HG02571 (cell line): ENCODE measurements at regions not wholly inside any gene's neighbourhood (a gene's known extent, or its start where the extent isn't known, plus 50 kb on each side); places are given as distances from the start of the nearest gene placed in this dataset.

Source experiments
- ATAC-seq: cut with Tn5 transposase; IDR thresholded peaks from one replicate; pipeline ENCODE4 v1.9.1; 2021; ENCODE audit warnings: mild to moderate bottlenecking, moderate library complexity; ENCODE audit not compliant: unreplicated experiment

GRCh38 chr10:8369666-8370065 is 315.2 kb downstream of the GATA3 start:
- ATAC-seq, result no peak

GRCh38 chr10:8374334-8374733 is 319.8 kb downstream of the GATA3 start:
- no peak for ATAC-seq

GRCh38 chr10:8375137-8375536 is 320.6 kb downstream of the GATA3 start:
- no peak for ATAC-seq

- no peak for ATAC-seq
These were observed 323.9 kb downstream of the GATA3 start for GRCh38 chr10:8378198-8378983.

GRCh38 chr10:8379906-8380832 is 325.7 kb downstream of the GATA3 start:
- ATAC-seq, result no peak

- no peak for ATAC-seq
These were observed 326.5 kb downstream of the GATA3 start for GRCh38 chr10:8380833-8381496.

GRCh38 chr10:8386781-8387180 is 332.3 kb downstream of the GATA3 start:
- ATAC-seq, result no peak

GRCh38 chr10:8389630-8390029 is 335.1 kb downstream of the GATA3 start:
- ATAC-seq, result no peak

GRCh38 chr10:8392216-8392615 is 337.7 kb downstream of the GATA3 start:
- no peak for ATAC-seq

- no peak for ATAC-seq
These were observed 339.0 kb downstream of the GATA3 start for GRCh38 chr10:8393531-8393930.

GRCh38 chr10:8396675-8397074 is 342.2 kb downstream of the GATA3 start:
- ATAC-seq, result no peak

GRCh38 chr10:8398771-8399170 is 344.3 kb downstream of the GATA3 start:
- ATAC-seq, result no peak

GRCh38 chr10:8400151-8400550 is 345.7 kb downstream of the GATA3 start:
- no peak for ATAC-seq

- no peak for ATAC-seq
These were observed 346.4 kb downstream of the GATA3 start for GRCh38 chr10:8400892-8401291.

GRCh38 chr10:8401531-8401930 is 347.0 kb downstream of the GATA3 start:
- no peak for ATAC-seq

- no peak for ATAC-seq
These were observed 348.1 kb downstream of the GATA3 start for GRCh38 chr10:8402576-8402975.

GRCh38 chr10:8403711-8404371 is 349.4 kb downstream of the GATA3 start:
- ATAC-seq, result no peak

- peak; percentile 70 for ATAC-seq
These were observed 350.2 kb downstream of the GATA3 start for GRCh38 chr10:8404721-8405120.

- no peak for ATAC-seq
These were observed 351.1 kb downstream of the GATA3 start for GRCh38 chr10:8405596-8405995.

- ATAC-seq, result no peak
These were observed 353.1 kb downstream of the GATA3 start for GRCh38 chr10:8407501-8408021.

GRCh38 chr10:8410506-8410905 is 356.0 kb downstream of the GATA3 start:
- ATAC-seq, result no peak
